AG10803 (cell line): ENCODE measurements at regions not wholly inside any gene's neighbourhood (a gene's known extent, or its start where the extent isn't known, plus 50 kb on each side); places are given as distances from the start of the nearest gene placed in this dataset.

Source experiments
- DNase-seq: peaks from one replicate; pipeline ENCODE4 v3.0.0; 2010; ENCODE audit warnings: low read depth
- H3K4me3 ChIP-seq: 2 replicates; pipeline ENCODE4 v1.5.1; 2011; ENCODE audit warnings: mild to moderate bottlenecking, low read length, control low read depth
- CTCF ChIP-seq: conservative IDR thresholded peaks from 2 replicates; pipeline ENCODE4 v1.5.1; 2011; ENCODE audit warnings: mild to moderate bottlenecking, low read length, control low read depth, inconsistent platforms

GRCh38 chr19:28185646-28186045, 1027.3 kb downstream of the UQCRFS1 start:
- DNase-seq = peak; percentile 1
- H3K4me3 ChIP-seq = no peak overlapping the region
- TF ChIP-seq CTCF = no peak

GRCh38 chr19:28184997-28185396, 1028.0 kb downstream of the UQCRFS1 start:
- H3K4me3 ChIP-seq = no peak overlapping the region
- DNase-seq = peak; percentile 6
- no peak for TF ChIP-seq CTCF

- TF ChIP-seq CTCF = no peak
- H3K4me3 ChIP-seq = no peak overlapping the region
- DNase-seq = no peak
Observed at GRCh38 chr19:28176193-28176592, 1036.8 kb downstream of the UQCRFS1 start.

GRCh38 chr19:28171983-28172382, 1041.0 kb downstream of the UQCRFS1 start:
- no peak for DNase-seq

GRCh38 chr19:28170066-28170465, 1042.9 kb downstream of the UQCRFS1 start:
- TF ChIP-seq CTCF = no peak
- no peak for DNase-seq
- no peak overlapping the region for H3K4me3 ChIP-seq

More at GRCh38 chr19:28171983-28172382, 1041.0 kb downstream of the UQCRFS1 start:
- TF ChIP-seq CTCF = no peak
- no peak overlapping the region for H3K4me3 ChIP-seq

GRCh38 chr19:28169168-28169887, 1043.6 kb downstream of the UQCRFS1 start:
- TF ChIP-seq CTCF = no peak
- no peak for DNase-seq
- no peak overlapping the region for H3K4me3 ChIP-seq

- no peak for DNase-seq
- TF ChIP-seq CTCF = no peak
- H3K4me3 ChIP-seq = no peak overlapping the region
Observed at GRCh38 chr19:28168557-28168956, 1044.4 kb downstream of the UQCRFS1 start.
